Transverse colon (tissue), 4 donors: ENCODE measurements at regions not wholly inside any gene's neighbourhood (a gene's known extent, or its start where the extent isn't known, plus 50 kb on each side); places are given as distances from the start of the nearest gene placed in this dataset.

ENCODE experiments used
- DNase-seq: peaks from one replicate; pipeline ENCODE4 v3.0.0-alpha.2; 2019
- H3K27ac ChIP-seq, 4 donors: fragments of 200-600 bp; sonication (generic); 2 replicates each; pipeline ENCODE4 v1.5.1; 2016 to 2018; ENCODE audit warnings: inconsistent platforms in 4 of 4
- H3K27me3 ChIP-seq: fragments of 200-600 bp; sonication (generic); 2 replicates; pipeline ENCODE4 v1.5.1; 2017; ENCODE audit warnings: inconsistent platforms
- H3K36me3 ChIP-seq, 4 donors: fragments of 200-600 bp; sonication (generic); 2 replicates each; pipeline ENCODE4 v1.5.1; 2017 to 2019; ENCODE audit warnings: inconsistent platforms in 4 of 4
- H3K4me1 ChIP-seq, 4 donors: fragments of 200-600 bp; sonication (generic); 2 replicates each; pipeline ENCODE4 v1.5.1; 2017 to 2020; ENCODE audit warnings: inconsistent platforms in 4 of 4
- H3K4me3 ChIP-seq, 4 donors: fragments of 200-600 bp; sonication (generic); 1 replicate in 1 of 4; 2 replicates in 3 of 4; pipeline versions ENCODE4 v1.5.1 to v1.6.1; 2017 to 2019; ENCODE audit warnings: inconsistent platforms in 4 of 4
- H3K9me3 ChIP-seq, 2 donors: fragments of 200-600 bp; sonication (generic); 2 replicates each; pipeline ENCODE4 v1.5.1; 2017 to 2019; ENCODE audit warnings: inconsistent platforms in 2 of 2
- EP300 ChIP-seq: sonication (generic); formaldehyde crosslinking; IDR thresholded peaks from one replicate; pipeline ENCODE4 v1.6.1; 2017; ENCODE audit warnings: antibody characterized with exemption, low read depth
- POLR2A ChIP-seq: fragments of 450-650 bp; IDR thresholded peaks from one replicate; pipeline ENCODE4 v1.6.1; 2016; ENCODE audit warnings: antibody characterized with exemption, mild to moderate bottlenecking, moderate library complexity
- POLR2AphosphoS5 ChIP-seq, 3 donors: sonication (generic); formaldehyde crosslinking; IDR thresholded peaks; one replicate each; pipeline ENCODE4 v1.6.1; 2016; ENCODE audit warnings: antibody characterized with exemption in 3 of 3
- WGBS, 2 donors: methylation state at CpG; one replicate each; pipeline ENCODE4 v1.1.5; 2018; ENCODE audit warnings: low coverage in 1 of 2; 5-methylcytosine and 5-hydroxymethylcytosine counted together
- in situ Hi-C, 4 donors: fragments of 200-750 bp; cut with MboI; loops; one replicate each; pipeline versions ENCODE4 v1.15.0 to v1.15.1; 2017; ENCODE audit warnings: low sequenced_read_pairs in 3 of 4, low pct_ligation_motif_present in 1 of 4, low pct_unique_long_range_greater_than_20kb in 1 of 4
- intact Hi-C: fragments of 100-400 bp; cut with DNase I; formaldehyde crosslinking; loops from one replicate; pipeline ENCODE4 v1.15.1; 2023; ENCODE audit warnings: low total_unique reads
- TF ChIP-seq, protein P1 (sequence below), 5 experiments: fragments of 200-600 bp in 3 of 5; fragments of 450-650 bp in 2 of 5; sonication (generic) in 3 of 5; IDR thresholded peaks; 1 replicate in 2 of 5; 2 replicates in 3 of 5; pipeline ENCODE4 v1.5.1; 2016 to 2017; ENCODE audit warnings: antibody characterized with exemption in 5 of 5, inconsistent platforms in 3 of 5, mild to moderate bottlenecking in 2 of 5, moderate library complexity in 1 of 5

DNA sequence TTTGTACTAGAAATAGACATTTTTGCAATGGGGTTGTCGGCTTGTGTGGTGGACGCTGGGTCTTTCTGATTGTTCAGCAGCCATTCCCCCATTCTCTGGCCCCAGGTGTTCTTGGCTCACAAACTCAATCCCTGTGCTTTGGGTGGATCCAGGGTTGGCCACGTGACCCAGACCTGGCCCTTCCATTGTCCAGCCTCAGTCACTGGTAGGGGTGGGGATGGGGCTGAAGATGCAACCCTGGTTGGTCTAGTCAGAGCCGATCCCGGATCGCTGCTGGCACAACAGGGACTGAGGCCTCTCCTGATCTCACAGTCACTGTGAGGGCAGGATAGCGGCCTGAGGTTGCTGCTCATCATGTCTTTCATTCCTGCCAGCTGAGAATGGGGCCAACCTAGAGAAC lies 365.3 kb upstream of the SULF2 start:
- no peaks in the 10 kb centered on the region for H3K4me1 ChIP-seq

DNA sequence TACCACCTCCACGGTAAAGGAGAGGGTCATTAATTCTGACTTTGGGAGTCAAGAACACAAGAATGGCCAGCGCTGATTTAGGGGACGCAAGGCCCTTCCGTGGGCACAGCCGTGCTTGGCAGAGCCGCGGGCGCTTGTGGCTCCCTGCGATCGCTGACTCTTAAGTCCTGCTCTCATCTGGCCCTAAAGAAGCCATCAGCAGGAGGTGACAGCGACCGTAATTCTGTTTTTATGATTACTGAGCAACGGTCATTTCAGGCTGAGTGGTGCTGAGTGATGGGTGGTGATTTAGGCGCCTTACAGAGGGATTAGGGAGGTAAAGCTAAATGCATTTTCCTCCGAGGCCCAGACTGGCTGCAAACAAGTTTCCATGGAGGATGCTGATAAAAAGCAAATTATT lies 364.6 kb upstream of the SULF2 start:
- TF ChIP-seq, protein P1, sequence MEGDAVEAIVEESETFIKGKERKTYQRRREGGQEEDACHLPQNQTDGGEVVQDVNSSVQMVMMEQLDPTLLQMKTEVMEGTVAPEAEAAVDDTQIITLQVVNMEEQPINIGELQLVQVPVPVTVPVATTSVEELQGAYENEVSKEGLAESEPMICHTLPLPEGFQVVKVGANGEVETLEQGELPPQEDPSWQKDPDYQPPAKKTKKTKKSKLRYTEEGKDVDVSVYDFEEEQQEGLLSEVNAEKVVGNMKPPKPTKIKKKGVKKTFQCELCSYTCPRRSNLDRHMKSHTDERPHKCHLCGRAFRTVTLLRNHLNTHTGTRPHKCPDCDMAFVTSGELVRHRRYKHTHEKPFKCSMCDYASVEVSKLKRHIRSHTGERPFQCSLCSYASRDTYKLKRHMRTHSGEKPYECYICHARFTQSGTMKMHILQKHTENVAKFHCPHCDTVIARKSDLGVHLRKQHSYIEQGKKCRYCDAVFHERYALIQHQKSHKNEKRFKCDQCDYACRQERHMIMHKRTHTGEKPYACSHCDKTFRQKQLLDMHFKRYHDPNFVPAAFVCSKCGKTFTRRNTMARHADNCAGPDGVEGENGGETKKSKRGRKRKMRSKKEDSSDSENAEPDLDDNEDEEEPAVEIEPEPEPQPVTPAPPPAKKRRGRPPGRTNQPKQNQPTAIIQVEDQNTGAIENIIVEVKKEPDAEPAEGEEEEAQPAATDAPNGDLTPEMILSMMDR (IDR thresholded peaks at IDR 0.05) = no peak
- TF ChIP-seq EP300 (no peak), POLR2A (no peak), POLR2AphosphoS5 (IDR thresholded peaks at IDR 0.05) (no peak)
- Histone ChIP-seq H3K36me3 (no peaks in the 10 kb centered on the region), H3K27ac (no peak overlapping the region), H3K27me3 (no peaks in the 10 kb centered on the region), H3K9me3 (no peaks in the 10 kb centered on the region), H3K4me1 (no peaks in the 10 kb centered on the region), H3K4me3 (no peak overlapping the region)
- 60 to 80% methylated on average over 1 to 15 of the region's 15 CpGs for WGBS, 2 donors
- in situ Hi-C loops (no loop called here), intact Hi-C loops (no loop called here)
- no peak for DNase-seq

More for the DNA sequence above, 365.3 kb upstream of the SULF2 start:
- Histone ChIP-seq H3K27ac (no peak overlapping the region), H3K27me3 (no peaks in the 10 kb centered on the region), H3K9me3 (no peaks in the 10 kb centered on the region), H3K36me3 (no peaks in the 10 kb centered on the region), H3K4me3 (no peak overlapping the region)
- intact Hi-C loops (no loop called here), in situ Hi-C loops (no loop called here)
- no peak for DNase-seq
- WGBS, 2 donors = 88% methylated on average over 7 of the region's 7 CpGs; no CpG with 5 or more reads in 1 of the 2 donors
- TF ChIP-seq, protein P1 (IDR thresholded peaks at IDR 0.05) = no peak
- TF ChIP-seq EP300 = no peak
- TF ChIP-seq POLR2A = no peak
- TF ChIP-seq POLR2AphosphoS5 (IDR thresholded peaks at IDR 0.05) = no peak

DNA sequence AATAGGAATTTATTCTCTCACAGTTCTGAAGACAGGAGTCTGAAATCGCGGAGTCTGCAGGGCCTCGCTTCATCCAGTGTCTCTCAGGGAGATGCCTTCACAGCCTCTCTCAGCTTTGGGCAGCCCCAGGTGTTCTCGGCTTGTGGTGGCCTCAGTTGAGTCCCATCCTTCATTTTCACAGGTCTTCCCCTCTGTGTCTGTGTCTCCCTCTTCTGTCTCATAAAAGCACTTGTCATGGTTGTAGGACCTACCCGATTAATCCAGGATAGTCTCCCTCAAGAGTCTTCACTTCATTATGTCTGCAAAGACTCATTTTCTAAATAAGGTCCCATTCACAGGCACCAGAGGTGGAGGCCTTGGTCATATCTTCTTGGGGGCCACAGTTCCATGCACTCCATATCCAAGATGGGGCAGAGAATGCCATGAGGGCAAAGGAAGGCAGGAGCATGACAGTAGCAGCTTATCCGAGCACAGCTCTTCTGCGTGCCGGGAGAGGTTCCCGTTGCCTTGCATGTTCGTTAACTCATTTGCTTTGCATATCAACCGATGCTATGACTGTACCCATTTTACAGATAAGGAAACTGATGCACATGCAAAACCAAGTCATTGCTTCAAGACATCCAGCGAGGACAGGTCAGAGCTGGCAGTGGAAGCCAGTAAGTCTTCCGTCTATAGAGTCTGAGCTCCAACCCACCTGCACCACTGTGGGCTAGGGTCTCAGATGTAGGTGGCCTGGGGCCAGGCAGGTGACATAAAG lies 363.8 kb upstream of the SULF2 start:
- Histone ChIP-seq H3K4me3 (no peak overlapping the region), H3K27ac (no peak overlapping the region), H3K36me3 (no peaks in the 10 kb centered on the region), H3K27me3 (no peaks in the 10 kb centered on the region), H3K9me3 (no peaks in the 10 kb centered on the region), H3K4me1 (no peaks in the 10 kb centered on the region)
- WGBS, 2 donors = 93 to 94% methylated on average over 3 to 13 of the region's 13 CpGs
- DNase-seq = no peak
- in situ Hi-C loops = no loop called here
- intact Hi-C loops = no loop called here
- TF ChIP-seq EP300 (no peak), POLR2AphosphoS5 (IDR thresholded peaks at IDR 0.05) (no peak), POLR2A (no peak)
- TF ChIP-seq, protein P1 (IDR thresholded peaks at IDR 0.05) = no peak

DNA sequence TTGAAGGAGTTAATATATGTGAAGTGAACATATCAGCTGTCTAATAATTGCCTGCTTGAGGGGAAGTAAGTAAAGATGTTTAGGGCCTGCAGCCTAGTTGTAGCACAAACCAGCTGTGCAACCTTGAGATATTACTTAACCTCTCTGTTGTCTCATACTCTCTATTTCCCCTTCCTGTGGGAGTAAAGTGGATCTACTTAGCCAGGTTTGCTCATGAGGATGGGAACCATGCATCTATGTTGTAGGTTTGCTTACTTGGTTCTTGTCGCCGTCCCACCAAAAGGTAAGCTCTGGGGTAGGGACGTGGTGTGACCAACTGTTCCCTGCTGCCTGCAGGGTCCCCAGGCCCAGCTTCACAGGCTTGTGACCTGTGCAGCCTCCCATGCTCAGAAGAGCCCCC lies 362.7 kb upstream of the SULF2 start:
- TF ChIP-seq, protein P1 (IDR thresholded peaks at IDR 0.05) = no peak
- TF ChIP-seq POLR2AphosphoS5 (IDR thresholded peaks at IDR 0.05) (no peak), EP300 (no peak), POLR2A (no peak)
- no peak overlapping the region for H3K27ac ChIP-seq
- in situ Hi-C loops (no loop called here), intact Hi-C loops (no loop called here)
- no peaks in the 10 kb centered on the region for H3K9me3 ChIP-seq
- H3K36me3 ChIP-seq = no peaks in the 10 kb centered on the region
- H3K4me1 ChIP-seq = no peaks in the 10 kb centered on the region
- WGBS, 2 donors = 92% methylated on average over 3 of the region's 3 CpGs; no CpG with 5 or more reads in 1 of the 2 donors
- no peak for DNase-seq
- H3K4me3 ChIP-seq = no peak overlapping the region
- no peaks in the 10 kb centered on the region for H3K27me3 ChIP-seq
